Endodermal cell (in vitro differentiated cells): ENCODE measurements at regions not wholly inside any gene's neighbourhood (a gene's known extent, or its start where the extent isn't known, plus 50 kb on each side); places are given as distances from the start of the nearest gene placed in this dataset.

Source experiments
- DNase-seq: peaks from one replicate; pipeline ENCODE4 v3.0.0-alpha.2; 2017
- H3K27ac ChIP-seq: 2 replicates; pipeline ENCODE4 v1.5.1; 2013; ENCODE audit warnings: mild to moderate bottlenecking, low read depth, low read length, moderate library complexity
- H3K27me3 ChIP-seq: 2 replicates; pipeline ENCODE4 v1.6.1; 2013; ENCODE audit warnings: mild to moderate bottlenecking, low read length, moderate library complexity; ENCODE audit not compliant: insufficient read depth, control insufficient read depth, poor library complexity, severe bottlenecking
- H3K36me3 ChIP-seq: 2 replicates; pipeline ENCODE4 v1.7.0; 2013; ENCODE audit warnings: mild to moderate bottlenecking, low read length, moderate library complexity; ENCODE audit not compliant: control insufficient read depth, insufficient read depth
- H3K4me1 ChIP-seq: one replicate; pipeline ENCODE4 v1.7.0; 2013; ENCODE audit warnings: low read length; ENCODE audit not compliant: control insufficient read depth, insufficient read depth
- H3K4me3 ChIP-seq: 2 replicates; pipeline ENCODE4 v1.5.1; 2013; ENCODE audit warnings: mild to moderate bottlenecking, low read length, moderate library complexity
- H3K9ac ChIP-seq: 2 replicates; pipeline ENCODE4 v1.6.1; 2013; ENCODE audit warnings: mild to moderate bottlenecking, low read length, moderate library complexity; ENCODE audit not compliant: poor library complexity, severe bottlenecking; ENCODE audit errors: extremely low read depth
- H3K9me3 ChIP-seq: 2 replicates; pipeline ENCODE4 v1.6.1; 2013; ENCODE audit warnings: mild to moderate bottlenecking, low read length, moderate library complexity; ENCODE audit not compliant: control insufficient read depth
- H3K27ac Mint-ChIP-seq: 2 replicates; pipeline ENCODE4 v1.8.0; 2020; ENCODE audit warnings: mixed read lengths
- H3K27me3 Mint-ChIP-seq: 2 replicates; pipeline ENCODE4 v1.8.0; 2021; ENCODE audit warnings: mild to moderate bottlenecking, mixed read lengths; ENCODE audit not compliant: insufficient read depth
- H3K36me3 Mint-ChIP-seq: 2 replicates; pipeline ENCODE4 v1.8.0; 2020; ENCODE audit warnings: low read depth, mixed read lengths
- H3K4me1 Mint-ChIP-seq: 2 replicates; pipeline ENCODE4 v1.8.0; 2020; ENCODE audit warnings: mixed read lengths
- H3K4me3 Mint-ChIP-seq: 2 replicates; pipeline ENCODE4 v1.8.0; 2020; ENCODE audit warnings: mild to moderate bottlenecking, moderate library complexity, mixed read lengths
- H3K9me3 Mint-ChIP-seq: 2 replicates; pipeline ENCODE4 v1.8.0; 2020; ENCODE audit warnings: mild to moderate bottlenecking, mixed read lengths
- CTCF ChIP-seq: fragments of 200-600 bp; sonication (generic); conservative IDR thresholded peaks from 2 replicates; pipeline ENCODE4 v1.5.0; 2021; ENCODE audit warnings: antibody characterized with exemption, mild to moderate bottlenecking
- WGBS, 2 experiments: methylation state at CpG; one replicate each; pipeline versions ENCODE4 v1.1.5 to v1.1.7; 2013; ENCODE audit warnings: missing lambda C conversion rate in 2 of 2, mixed read lengths in 1 of 2; ENCODE audit not compliant: insufficient coverage in 1 of 2, insufficient read length in 1 of 2; 5-methylcytosine and 5-hydroxymethylcytosine counted together

GRCh38 chr7:142597547-142597946, 151.7 kb upstream of the PRSS1 start:
- no peak overlapping the region for H3K4me3 Mint-ChIP-seq
- no peak overlapping the region for H3K9ac ChIP-seq
- H3K27me3 Mint-ChIP-seq: peaks cover 9% of the 10 kb centered on the region
- H3K36me3 Mint-ChIP-seq: no peaks in the 10 kb centered on the region
- no peaks in the 10 kb centered on the region for H3K9me3 Mint-ChIP-seq
- no peaks in the 10 kb centered on the region for H3K4me1 ChIP-seq
- DNase-seq: no peak
- H3K27ac ChIP-seq: no peak overlapping the region
- no peaks in the 10 kb centered on the region for H3K4me1 Mint-ChIP-seq
- H3K27ac Mint-ChIP-seq: no peak overlapping the region
- no peaks in the 10 kb centered on the region for H3K9me3 ChIP-seq
- no peaks in the 10 kb centered on the region for H3K36me3 ChIP-seq
- WGBS, 2 experiments: 88 to 100% methylated on average over 2 to 4 of the region's 4 CpGs
- H3K27me3 ChIP-seq: peaks cover 13% of the 10 kb centered on the region
- no peak for TF ChIP-seq CTCF
- H3K4me3 ChIP-seq: no peak overlapping the region

DNA sequence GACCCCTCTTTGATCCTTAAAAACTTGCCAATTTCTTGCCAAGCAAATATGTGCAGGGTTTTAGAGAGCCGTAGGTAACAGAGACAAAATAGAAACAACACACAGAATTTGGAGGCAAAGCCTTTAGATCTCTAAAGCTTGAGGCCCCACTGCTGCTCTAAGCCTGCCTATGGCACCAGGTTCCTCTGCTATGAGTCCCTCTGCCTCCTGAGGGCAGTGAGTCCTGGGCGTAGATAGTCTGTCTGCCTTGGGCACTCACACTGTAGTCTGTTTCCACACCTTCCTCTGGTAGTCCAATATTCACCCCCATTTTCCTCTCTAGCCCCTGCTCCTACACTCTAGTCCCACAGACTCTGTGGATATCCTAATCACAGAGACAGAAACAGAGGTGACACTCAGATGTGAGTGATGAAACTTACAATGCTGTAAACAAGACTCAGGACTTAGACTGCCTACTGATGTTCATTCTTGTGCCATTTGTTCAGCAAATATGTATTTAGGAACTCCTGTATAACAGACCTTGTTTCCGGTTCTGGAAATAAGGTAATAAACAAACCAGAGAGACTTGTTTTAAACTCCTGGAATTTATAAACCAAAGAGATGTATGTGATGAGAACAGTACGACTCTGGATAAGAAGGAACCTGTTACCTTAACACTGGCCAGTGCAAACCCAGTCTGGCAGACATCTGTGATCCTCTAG, 153.3 kb upstream of the PRSS1 start:
- 74 to 88% methylated on average over 3 to 4 of the region's 4 CpGs for WGBS, 2 experiments

DNA sequence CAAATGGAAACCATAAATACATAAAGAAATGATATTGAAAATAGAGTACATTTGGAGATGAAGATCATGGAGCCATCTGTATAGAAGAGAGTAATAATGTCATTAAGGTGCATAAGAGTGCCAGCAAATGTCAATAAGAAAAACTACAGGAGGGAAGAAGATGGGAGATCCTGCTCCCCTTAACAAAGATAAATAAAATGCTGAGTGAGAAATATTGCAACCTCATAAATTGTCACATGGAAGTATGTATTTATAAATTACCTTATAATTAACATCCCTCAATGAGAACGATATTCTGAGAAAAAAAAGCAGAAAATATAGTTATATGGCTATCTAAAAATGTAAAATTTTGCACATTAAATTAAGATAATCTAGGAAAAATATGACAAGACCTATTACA, 155.2 kb upstream of the PRSS1 start:
- no peaks in the 10 kb centered on the region for H3K4me1 Mint-ChIP-seq
- H3K9me3 ChIP-seq: no peaks in the 10 kb centered on the region
- no peak for DNase-seq
- peaks cover 5% of the 10 kb centered on the region for H3K27me3 Mint-ChIP-seq
- H3K9ac ChIP-seq: no peak overlapping the region
- peaks cover 13% of the 10 kb centered on the region for H3K27me3 ChIP-seq
- H3K4me1 ChIP-seq: no peaks in the 10 kb centered on the region
- no peak overlapping the region for H3K27ac ChIP-seq
- no peaks in the 10 kb centered on the region for H3K36me3 Mint-ChIP-seq
- no peak overlapping the region for H3K27ac Mint-ChIP-seq
- no CpG with 5 or more reads among the region's 1 CpG for WGBS, 2 experiments
- no peaks in the 10 kb centered on the region for H3K36me3 ChIP-seq
- H3K9me3 Mint-ChIP-seq: no peaks in the 10 kb centered on the region
- no peak overlapping the region for H3K4me3 ChIP-seq
- no peak overlapping the region for H3K4me3 Mint-ChIP-seq
- TF ChIP-seq CTCF: no peak

More for the DNA sequence above, 153.3 kb upstream of the PRSS1 start:
- Mint-ChIP-seq H3K4me3 (no peak overlapping the region), H3K9me3 (no peaks in the 10 kb centered on the region), H3K27me3 (peaks cover 5% of the 10 kb centered on the region), H3K27ac (no peak overlapping the region), H3K4me1 (no peaks in the 10 kb centered on the region), H3K36me3 (no peaks in the 10 kb centered on the region)
- peaks cover 13% of the 10 kb centered on the region for H3K27me3 ChIP-seq
- no peak overlapping the region for H3K4me3 ChIP-seq
- H3K9ac ChIP-seq: no peak overlapping the region
- TF ChIP-seq CTCF: no peak
- DNase-seq: no peak
- H3K9me3 ChIP-seq: no peaks in the 10 kb centered on the region
- no peak overlapping the region for H3K27ac ChIP-seq
- H3K36me3 ChIP-seq: no peaks in the 10 kb centered on the region
- H3K4me1 ChIP-seq: no peaks in the 10 kb centered on the region
